Common myeloid progenitor, CD34-positive (primary cell): ENCODE measurements at regions not wholly inside any gene's neighbourhood (a gene's known extent, or its start where the extent isn't known, plus 50 kb on each side); places are given as distances from the start of the nearest gene placed in this dataset.

ENCODE experiments used
- CTCF ChIA-PET: fragments of 350-600 bp; sonication (Branson Sonifier 250); formaldehyde crosslinking; loops from one replicate; lab custom pipeline; 2021; ENCODE audit warnings: antibody characterized with exemption; lab: Charles Lee
- POLR2A ChIA-PET: fragments of 350-600 bp; sonication (Branson Sonifier 250); formaldehyde crosslinking; loops from one replicate; lab custom pipeline; 2021; ENCODE audit warnings: antibody characterized with exemption; lab: Charles Lee
- DNase-seq, 3 donors: peaks; one replicate each; pipeline versions ENCODE4 v3.0.0 to v3.0.0-alpha.2; 2013
- H3K27ac ChIP-seq, 2 experiments: 1 replicate in 1 of 2; 2 replicates in 1 of 2; pipeline ENCODE4 v1.7.0; 2013; ENCODE audit warnings: inconsistent platforms in 2 of 2, low read length in 2 of 2, mild to moderate bottlenecking in 2 of 2, low read depth in 1 of 2, moderate library complexity in 1 of 2; ENCODE audit not compliant: severe bottlenecking in 2 of 2, insufficient read depth in 1 of 2, poor library complexity in 1 of 2
- H3K27me3 ChIP-seq, 5 experiments: replicated peaks in 2 of 5; 1 replicate in 3 of 5; 2 replicates in 2 of 5; pipeline versions ENCODE4 v1.6.1 to v1.7.0; 2013; ENCODE audit warnings: low read length in 4 of 5, mild to moderate bottlenecking in 2 of 5, moderate library complexity in 2 of 5, inconsistent platforms in 1 of 5; ENCODE audit not compliant: insufficient read depth in 5 of 5, control insufficient read depth in 4 of 5
- H3K36me3 ChIP-seq, 4 experiments: 1 replicate in 2 of 4; 2 replicates in 2 of 4; pipeline versions ENCODE4 v1.6.1 to v1.7.0; 2013; ENCODE audit warnings: low read length in 3 of 4, control low read depth in 1 of 4, mild to moderate bottlenecking in 1 of 4; ENCODE audit not compliant: control insufficient read depth in 4 of 4, insufficient read depth in 4 of 4
- H3K4me1 ChIP-seq, 4 experiments: 1 replicate in 3 of 4; 2 replicates in 1 of 4; pipeline versions ENCODE4 v1.6.1 to v1.7.1; 2013; ENCODE audit warnings: low read length in 3 of 4, mild to moderate bottlenecking in 3 of 4, control low read depth in 1 of 4, inconsistent platforms in 1 of 4, moderate library complexity in 1 of 4; ENCODE audit not compliant: control insufficient read depth in 4 of 4, insufficient read depth in 4 of 4; ENCODE audit errors: control extremely low read depth in 1 of 4
- H3K4me3 ChIP-seq, 7 experiments: 1 replicate in 4 of 7; 2 replicates in 3 of 7; pipeline versions ENCODE4 v1.5.1 to v1.7.0; 2013; ENCODE audit warnings: mild to moderate bottlenecking in 7 of 7, low read length in 6 of 7, moderate library complexity in 6 of 7, inconsistent platforms in 2 of 7, low read depth in 2 of 7, control low read depth in 1 of 7; ENCODE audit not compliant: insufficient read depth in 4 of 7, control insufficient read depth in 1 of 7; ENCODE audit errors: extremely low read depth in 1 of 7
- H3K9me3 ChIP-seq, 5 experiments: 1 replicate in 4 of 5; 2 replicates in 1 of 5; pipeline versions ENCODE4 v1.6.1 to v1.7.1; 2013; ENCODE audit warnings: low read length in 4 of 5, mild to moderate bottlenecking in 2 of 5, inconsistent platforms in 1 of 5, low read depth in 1 of 5, moderate library complexity in 1 of 5; ENCODE audit not compliant: control insufficient read depth in 4 of 5, insufficient read depth in 2 of 5; ENCODE audit errors: control extremely low read depth in 1 of 5
- WGBS: methylation state at CpG from one replicate; pipeline ENCODE4 v1.1.5; 2013; ENCODE audit not compliant: insufficient coverage; 5-methylcytosine and 5-hydroxymethylcytosine counted together

GRCh38 chr21:41662161-41662560 is 104.7 kb downstream of the RIPK4 start:
- H3K36me3 ChIP-seq, result no peaks in the 10 kb centered on the region
- peaks cover 0 to 4% (median 0%) of the 10 kb centered on the region in 5 experiments for H3K27me3 ChIP-seq
- H3K4me3 ChIP-seq, result no peak overlapping the region
- H3K27ac ChIP-seq, result no peak overlapping the region
- WGBS, result 97% methylated on average over 6 of the region's 7 CpGs
- no peak for DNase-seq
- peaks cover 0 to 7% (median 3%) of the 10 kb centered on the region in 4 experiments for H3K4me1 ChIP-seq
- POLR2A ChIA-PET, result no interaction called here
- CTCF ChIA-PET, result interaction anchor here (0.7 to 1.4 kb wide), 2 partner anchors 17 to 115 kb away, joined by 3 read pairs; no protein-coding TSS in a partner anchor
- H3K9me3 ChIP-seq, result no peaks in the 10 kb centered on the region

DNA sequence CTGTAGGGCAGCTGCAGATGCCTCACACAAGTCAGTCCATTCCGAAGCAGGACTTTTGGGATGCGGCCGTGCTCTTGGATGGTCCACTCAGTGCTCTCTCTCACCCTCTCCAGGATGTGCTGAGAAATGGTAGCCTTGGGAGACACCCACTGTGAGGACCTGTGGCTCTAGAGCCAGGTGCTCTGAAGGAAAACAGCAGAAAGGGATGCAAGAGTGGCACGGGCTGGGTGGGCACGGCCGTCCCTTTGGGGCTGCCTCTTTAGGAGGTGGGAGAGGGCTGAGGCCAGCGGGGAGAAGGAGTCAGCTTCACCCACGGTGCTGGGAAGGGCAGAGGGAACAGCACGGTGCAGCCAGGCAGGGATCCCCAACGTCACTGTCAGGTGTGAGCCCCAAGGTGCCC is 106.1 kb downstream of the RIPK4 start:
- no peaks in the 10 kb centered on the region for H3K36me3 ChIP-seq
- H3K4me1 ChIP-seq, result no peaks in the 10 kb centered on the region
- 87% methylated on average over 9 of the region's 10 CpGs for WGBS
- H3K9me3 ChIP-seq, result no peaks in the 10 kb centered on the region
- no peak overlapping the region for H3K27ac ChIP-seq
- CTCF ChIA-PET, result no interaction called here
- POLR2A ChIA-PET, result no interaction called here
- H3K4me3 ChIP-seq, result no peak overlapping the region
- H3K27me3 ChIP-seq, result peaks cover 0 to 4% (median 0%) of the 10 kb centered on the region in 5 experiments
- DNase-seq, result no peak

DNA sequence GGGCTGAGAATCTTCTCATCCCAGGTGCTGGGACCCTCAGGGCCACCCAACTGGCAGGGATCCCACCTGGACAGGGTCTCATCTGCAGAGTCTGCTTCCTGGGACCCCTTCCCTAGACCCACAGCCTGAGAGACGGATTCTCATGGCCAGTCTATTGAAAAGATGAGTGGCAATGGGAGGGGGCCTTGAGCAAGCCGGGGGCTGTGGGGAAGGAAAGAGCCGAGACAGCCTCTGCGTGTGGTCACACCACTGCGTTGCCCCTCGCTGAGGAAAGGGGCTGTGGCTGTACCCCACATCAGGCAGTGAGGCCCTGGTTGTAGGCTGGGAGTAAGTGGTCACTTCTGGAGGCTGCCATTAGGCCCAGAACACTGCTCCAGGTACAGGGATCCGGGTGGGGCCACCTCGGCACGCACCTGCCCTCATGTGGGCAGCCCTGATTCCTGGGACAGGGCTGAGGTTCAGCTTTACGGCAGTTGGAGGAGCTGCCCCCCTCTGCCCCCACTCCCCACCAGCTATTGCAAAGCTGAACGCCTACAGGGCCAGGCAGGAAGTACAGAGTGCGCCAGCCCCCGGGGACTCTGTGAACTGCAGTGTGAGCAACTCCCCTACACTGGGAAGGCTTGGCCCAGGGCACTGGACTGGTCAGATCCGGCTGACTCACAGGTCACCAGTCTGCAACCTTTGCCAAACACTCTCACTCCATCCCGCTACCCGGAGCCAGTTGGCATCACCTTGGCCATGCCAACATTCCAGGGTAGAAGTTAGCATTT is 106.9 kb downstream of the RIPK4 start:
- ChIA-PET CTCF (no interaction called here), POLR2A (no interaction called here)
- no peak overlapping the region for H3K27ac ChIP-seq
- no peaks in the 10 kb centered on the region for H3K36me3 ChIP-seq
- WGBS, result 89% methylated on average over 14 of the region's 16 CpGs
- H3K4me1 ChIP-seq, result no peaks in the 10 kb centered on the region
- DNase-seq, result no peak
- peaks cover 0 to 4% (median 0%) of the 10 kb centered on the region in 5 experiments for H3K27me3 ChIP-seq
- no peaks in the 10 kb centered on the region for H3K9me3 ChIP-seq
- no peak overlapping the region for H3K4me3 ChIP-seq

DNA sequence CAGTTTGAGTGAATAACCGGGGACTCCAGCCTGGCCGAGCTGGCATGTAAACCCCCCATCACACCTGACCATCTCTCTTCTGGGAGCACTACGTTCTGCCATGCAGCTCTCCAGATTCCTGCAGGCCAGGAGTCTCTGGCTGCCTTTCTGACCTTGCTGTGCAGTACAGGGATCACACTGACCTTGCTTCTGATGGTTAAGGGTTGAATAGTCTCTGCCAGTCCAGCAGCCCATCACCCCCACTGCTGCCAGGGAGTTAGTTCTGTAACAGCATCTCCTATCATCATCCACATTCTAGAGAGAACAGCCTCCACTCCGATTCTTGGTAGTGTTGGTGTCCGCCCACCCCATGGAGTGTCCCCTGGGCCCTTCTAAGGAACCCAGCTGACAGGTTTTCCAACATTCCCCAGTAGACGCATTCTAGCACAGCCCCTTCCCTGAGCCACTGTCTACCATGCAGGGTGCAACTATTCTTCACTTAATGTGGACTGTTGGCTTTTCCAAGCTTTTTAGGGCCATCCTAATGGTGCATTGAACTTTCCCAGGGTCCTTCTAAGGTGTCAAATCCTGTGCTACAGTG is 109.8 kb downstream of the RIPK4 start:
- Histone ChIP-seq H3K27ac (no peak overlapping the region), H3K4me1 (peaks cover 0 to under 1% (median 0%) of the 10 kb centered on the region in 4 experiments), H3K9me3 (no peaks in the 10 kb centered on the region), H3K27me3 (no peaks in the 10 kb centered on the region), H3K4me3 (no peak overlapping the region), H3K36me3 (no peaks in the 10 kb centered on the region)
- whole genome bisulfite sequencing, result 96% methylated on average over 6 of the region's 6 CpGs
- no peak for DNase-seq
- ChIA-PET POLR2A (no interaction called here), CTCF (no interaction called here)

GRCh38 chr21:41655259-41655658 is 111.6 kb downstream of the RIPK4 start:
- ChIA-PET CTCF (no interaction called here), POLR2A (no interaction called here)
- WGBS, result 100% methylated on average over 3 of the region's 4 CpGs
- no peaks in the 10 kb centered on the region for H3K36me3 ChIP-seq
- H3K27ac ChIP-seq, result no peak overlapping the region
- H3K9me3 ChIP-seq, result no peaks in the 10 kb centered on the region
- peaks cover 0 to 8% (median 8%) of the 10 kb centered on the region in 4 experiments for H3K4me1 ChIP-seq
- DNase-seq, result no peak
- no peak overlapping the region for H3K4me3 ChIP-seq
- H3K27me3 ChIP-seq, result peaks cover 0 to 4% (median 0%) of the 10 kb centered on the region in 5 experiments

- 97% methylated on average over 3 of the region's 3 CpGs for WGBS
- H3K4me3 ChIP-seq, result no peak overlapping the region
- ChIA-PET CTCF (no interaction called here), POLR2A (no interaction called here)
- H3K27ac ChIP-seq, result no peak overlapping the region
- peaks cover 0 to 8% (median 8%) of the 10 kb centered on the region in 4 experiments for H3K4me1 ChIP-seq
- H3K9me3 ChIP-seq, result no peaks in the 10 kb centered on the region
- H3K36me3 ChIP-seq, result no peaks in the 10 kb centered on the region
- peaks cover 0 to 8% (median 0%) of the 10 kb centered on the region in 5 experiments for H3K27me3 ChIP-seq
- no peak for DNase-seq
Measured at GRCh38 chr21:41653954-41654491, 112.8 kb downstream of the RIPK4 start.
